Eye (tissue), 1 donor: ENCODE measurements at regions not wholly inside any gene's neighbourhood (a gene's known extent, or its start where the extent isn't known, plus 50 kb on each side); places are given as distances from the start of the nearest gene placed in this dataset.

Source experiments
- DNase-seq: peaks from one replicate; pipeline ENCODE4 v3.0.0-alpha.2; 2015

DNA sequence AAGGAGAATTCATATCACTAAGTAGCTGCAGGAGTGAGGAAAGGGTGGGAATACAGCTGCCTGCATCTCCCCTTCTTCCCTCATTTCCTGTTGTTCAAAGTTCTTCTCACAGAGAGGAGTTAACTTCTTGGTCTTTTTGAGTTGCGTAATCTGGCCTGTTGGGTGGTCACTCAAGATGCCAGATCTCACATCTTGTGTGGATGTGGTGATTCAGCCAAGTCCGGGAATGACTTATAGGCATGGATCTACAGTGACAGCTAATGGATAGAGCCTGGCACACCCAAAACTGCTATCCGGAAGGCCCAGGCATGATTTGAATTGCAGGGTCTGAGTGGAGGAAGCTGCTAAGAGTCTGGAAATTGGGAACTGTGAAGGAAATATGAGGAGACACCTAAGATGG, 100.2 kb upstream of the SLC35B3 start:
- DNase-seq: no peak

DNA sequence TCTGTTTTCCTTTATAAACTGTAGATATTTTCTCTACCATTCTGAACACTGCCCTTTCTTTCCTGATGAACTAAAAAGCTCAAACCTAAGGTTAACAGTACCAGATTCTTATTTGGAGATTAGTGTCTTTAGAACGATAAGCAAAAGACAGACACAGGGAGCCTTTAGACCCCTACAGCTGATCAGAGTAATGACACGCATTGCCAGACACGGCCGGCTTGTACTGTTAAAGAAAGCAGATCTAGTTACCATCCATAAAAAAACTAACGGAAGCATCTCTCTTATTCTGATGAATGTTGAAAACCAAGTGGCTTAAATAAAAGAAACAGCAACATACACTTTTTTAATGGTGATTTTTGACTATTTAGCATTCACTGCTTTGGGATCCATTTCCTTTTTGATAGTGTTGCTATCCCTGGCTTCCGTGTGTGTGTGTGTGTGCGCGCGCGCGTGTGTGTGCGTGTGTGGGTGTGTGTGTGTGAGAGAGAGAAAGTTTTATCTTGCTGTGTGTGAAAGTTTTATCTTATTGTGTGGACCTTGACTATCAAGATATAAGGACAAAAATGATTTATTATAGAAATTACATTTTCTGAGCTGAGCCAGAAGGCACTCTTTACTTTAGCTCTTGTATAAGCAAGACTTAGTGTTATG, 95.6 kb upstream of the SLC35B3 start:
- no peak for DNase-seq

DNA sequence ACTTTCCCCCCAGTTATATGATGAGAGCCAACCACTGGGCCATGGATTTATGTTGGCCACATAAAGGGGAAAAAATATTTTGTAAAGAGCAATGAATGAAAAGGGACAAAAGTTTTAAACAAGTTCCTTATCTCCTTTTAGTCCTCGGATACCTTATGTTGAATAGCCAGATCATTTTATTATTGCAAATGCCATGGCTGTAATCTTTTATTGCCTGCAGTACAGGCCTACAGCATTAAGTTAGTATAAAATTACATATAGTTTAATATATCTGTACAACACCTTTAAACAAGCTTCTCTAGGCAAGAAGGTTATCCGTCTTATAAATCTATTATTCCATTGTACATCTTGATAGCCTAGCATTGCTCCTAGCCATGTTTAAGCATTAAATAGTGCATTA, 93.9 kb upstream of the SLC35B3 start:
- DNase-seq: no peak

DNA sequence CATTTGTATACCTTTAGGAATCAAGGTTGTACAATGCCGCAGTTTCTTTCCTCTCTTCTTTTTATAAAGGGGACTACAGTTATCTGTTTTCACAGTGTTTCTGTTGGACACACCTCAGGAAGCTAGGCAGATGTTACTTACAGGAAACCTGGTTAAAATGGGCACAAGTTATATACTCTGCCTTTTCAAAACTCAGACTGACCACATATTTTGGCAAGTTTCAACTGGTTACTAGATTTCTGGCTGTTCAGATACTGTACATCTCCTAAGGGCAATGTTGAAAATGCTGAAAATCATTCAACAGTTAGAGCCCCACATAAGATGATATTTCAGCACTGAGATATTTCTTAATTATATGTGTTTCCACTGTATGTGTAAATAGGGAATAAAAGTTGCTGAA, 92.5 kb upstream of the SLC35B3 start:
- no peak for DNase-seq

DNA sequence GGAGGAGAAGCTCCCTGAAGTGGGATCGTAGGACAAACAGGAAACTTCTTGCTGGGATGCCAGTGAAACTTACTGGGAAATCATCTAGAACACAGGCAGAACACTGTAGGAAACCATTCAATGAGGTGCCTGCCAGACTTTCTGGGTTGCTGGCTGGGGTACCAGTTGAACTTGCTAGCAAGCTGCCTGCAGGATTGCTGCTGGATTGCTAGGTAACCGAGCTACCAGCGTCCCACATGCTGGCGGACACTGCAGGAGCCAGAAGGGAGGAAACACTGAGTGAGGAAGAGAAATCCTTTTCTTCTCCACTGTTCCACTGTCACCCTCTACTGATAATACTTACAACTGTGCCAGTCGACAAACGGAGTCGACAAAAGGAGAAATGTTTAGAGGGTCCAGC, 91.3 kb upstream of the SLC35B3 start:
- no peak for DNase-seq

DNA sequence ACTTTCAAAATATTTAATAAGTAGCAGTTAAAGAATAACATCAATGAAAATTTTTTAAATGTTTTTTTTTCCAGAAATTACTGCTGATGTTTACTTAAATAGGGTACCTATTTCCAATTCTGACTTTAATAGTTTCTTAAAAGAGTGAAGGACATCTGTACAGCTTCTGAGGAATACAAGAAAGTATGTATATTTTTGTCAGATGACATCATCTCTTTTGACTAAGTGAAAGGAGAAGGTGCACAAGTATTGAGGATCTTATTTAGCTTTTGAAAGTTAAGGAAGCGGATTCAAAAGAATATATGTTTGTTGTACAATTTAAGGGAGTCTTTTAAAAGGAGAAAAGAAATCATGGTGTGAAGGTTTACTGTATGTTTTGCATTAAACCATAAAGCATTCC, 90.0 kb upstream of the SLC35B3 start:
- DNase-seq: no peak

DNA sequence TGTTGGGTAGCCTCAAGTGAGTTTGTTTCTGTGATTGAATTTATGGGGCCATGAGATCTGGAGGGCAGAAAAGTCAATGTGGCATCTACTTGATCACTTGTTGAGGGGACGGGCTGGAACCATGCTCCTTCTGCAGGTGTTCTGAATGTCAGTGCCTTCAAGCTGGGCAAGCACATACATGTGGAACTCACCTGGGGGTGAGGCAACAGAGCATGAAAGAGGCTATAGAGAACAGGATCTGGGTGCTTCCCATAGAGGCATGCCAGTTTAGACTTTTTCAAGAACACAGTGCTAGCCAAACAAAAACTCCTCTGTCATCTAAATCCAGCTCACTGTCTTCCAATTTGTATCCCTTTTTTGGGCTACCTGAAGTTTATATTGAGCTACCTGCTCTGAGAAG, 77.8 kb upstream of the SLC35B3 start:
- DNase-seq: no peak

DNA sequence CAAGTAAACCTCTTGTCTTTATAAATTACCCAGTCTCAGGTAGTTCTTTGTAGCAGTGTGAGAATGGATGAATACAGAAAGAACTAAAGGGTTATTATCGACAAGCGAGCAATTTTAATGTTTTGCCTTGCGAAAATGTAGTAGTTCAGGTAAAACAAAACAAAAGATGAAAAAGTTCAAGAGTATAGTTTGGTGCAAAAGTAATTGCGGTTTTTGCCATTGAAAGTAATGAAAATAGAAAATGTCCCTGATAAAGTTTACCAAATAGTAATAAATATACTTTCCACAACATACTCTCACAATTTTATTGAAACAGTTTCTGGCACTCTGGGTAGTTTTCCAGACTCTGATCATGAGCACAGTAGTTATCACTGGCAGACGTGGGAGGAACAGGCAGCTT, 71.9 kb upstream of the SLC35B3 start:
- DNase-seq: no peak

DNA sequence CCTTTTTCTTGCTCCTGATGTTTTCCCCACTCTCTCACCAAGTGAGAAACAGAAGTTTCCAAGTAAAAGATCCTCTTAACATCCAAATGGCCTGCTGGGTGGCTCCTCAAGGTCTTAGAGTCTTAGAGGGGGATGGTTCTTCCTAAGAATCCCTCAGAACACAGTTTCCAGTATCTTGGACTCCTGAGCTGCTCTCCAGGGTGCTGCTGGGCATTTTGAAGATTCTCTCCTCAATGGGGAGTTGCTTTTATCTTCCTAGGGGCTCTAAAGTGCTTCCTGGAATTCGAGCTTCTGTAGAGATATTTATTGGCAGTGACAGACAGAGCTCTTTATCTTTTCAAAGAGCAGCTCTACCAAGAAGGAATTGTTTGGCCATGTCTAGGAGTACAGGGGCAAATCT, 70.8 kb upstream of the SLC35B3 start:
- DNase-seq: peak; percentile 27

DNA sequence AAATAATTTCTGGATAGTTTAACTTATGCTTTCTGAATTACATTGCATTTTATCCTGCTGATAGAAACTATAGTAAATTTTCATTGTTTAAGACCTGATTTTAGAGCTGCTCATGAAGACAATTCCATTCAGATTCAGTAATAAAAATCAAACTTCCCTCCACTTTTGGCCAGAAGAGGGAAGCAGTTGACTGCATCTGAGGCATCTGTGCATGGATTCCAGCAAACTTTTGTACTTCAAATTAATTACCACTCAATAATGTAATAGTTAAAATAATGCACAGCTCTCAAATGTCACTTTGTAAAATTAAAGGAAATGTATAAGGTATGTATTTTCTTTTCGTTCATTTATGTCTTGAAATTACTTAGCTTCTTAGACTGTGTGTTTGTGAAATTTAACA, 64.2 kb upstream of the SLC35B3 start:
- peak; percentile 58 for DNase-seq

DNA sequence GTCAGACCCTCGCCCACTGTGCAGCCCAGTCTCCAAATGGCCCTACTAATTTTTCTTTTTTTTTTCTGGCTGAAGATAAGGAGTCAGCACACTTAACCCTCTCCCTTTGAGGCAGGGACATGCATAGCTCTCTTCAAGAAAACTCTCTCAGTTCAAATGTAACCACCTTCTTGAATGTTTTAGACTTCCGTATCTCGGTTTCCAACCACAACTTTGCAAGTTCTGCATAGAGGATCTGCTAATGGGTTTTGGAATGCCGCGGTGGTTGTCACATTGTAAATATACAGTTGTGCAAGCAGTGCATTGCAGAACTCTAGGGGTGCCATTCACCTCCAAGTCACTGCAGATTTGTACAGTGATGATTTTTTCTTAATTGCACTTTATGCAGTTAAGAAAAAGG, 59.4 kb upstream of the SLC35B3 start:
- DNase-seq: no peak

DNA sequence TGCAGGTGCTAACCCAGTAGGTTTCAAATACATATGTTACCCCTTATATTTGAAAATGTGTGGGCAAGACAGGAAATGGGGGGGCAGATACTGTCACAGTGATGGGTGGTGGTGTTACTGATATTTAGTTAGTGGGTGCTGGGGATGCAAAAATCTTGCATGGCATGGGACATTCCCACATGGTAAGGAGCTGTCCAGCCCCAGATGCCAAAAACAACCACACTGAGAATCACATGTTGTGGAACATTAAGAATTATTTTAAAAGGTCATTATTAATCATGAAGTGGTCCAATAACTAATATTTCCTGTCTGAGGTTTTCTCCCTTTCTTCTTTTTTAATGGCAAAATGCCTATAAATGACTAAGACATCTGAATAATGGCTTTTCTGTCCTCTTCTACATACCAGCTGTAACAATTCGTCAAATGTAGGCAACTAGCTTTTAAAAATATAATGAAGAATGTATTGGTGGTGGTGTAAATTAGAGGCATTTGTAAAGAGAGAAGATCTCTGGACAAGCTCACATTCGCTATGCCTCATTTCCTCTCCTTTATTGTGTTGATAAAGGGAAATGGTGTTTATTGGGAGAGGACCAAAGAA, 57.3 kb upstream of the SLC35B3 start:
- no peak for DNase-seq
